ENCODE measurements at regions not wholly inside any gene's neighbourhood (a gene's known extent, or its start where the extent isn't known, plus 50 kb on each side); places are given as distances from the start of the nearest gene placed in this dataset.

DNA sequence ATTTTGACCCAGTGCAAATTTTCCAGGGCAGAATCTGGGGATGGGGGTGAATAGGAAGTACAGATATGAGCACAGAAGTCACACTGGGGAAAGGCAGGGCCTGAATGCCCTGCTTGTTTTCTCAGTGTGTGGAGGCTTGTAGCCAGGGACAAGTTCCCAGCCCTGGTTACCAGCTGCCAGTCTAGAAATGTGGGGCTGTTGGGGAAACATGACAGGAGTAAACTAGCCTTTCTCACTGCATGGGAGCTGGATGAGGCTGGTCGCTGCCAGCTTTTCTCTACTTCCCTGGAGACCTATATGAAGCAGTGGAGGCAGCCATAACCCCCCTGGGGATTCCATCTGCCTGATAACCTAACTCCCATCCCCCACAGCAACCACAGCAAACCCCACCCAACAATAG lies 2267.7 kb downstream of the PCDH9 start:
- 78 to 80% methylated on average over 1 of the region's 1 CpG for WGBS, 2 donors
- no peak for DNase-seq
- Histone ChIP-seq H3K9me3 (no peaks in the 10 kb centered on the region), H3K27me3 (no peaks in the 10 kb centered on the region), H3K27ac (no peak overlapping the region), H3K4me3 (replicated peaks in 1 of 3) (no peak overlapping the region), H3K4me1 (no peaks in the 10 kb centered on the region), H3K36me3 (no peaks in the 10 kb centered on the region)
- TF ChIP-seq POLR2A (IDR thresholded peaks at IDR 0.05) (no peak), CTCF (IDR thresholded peaks at IDR 0.05) (no peak)
- intact Hi-C loops (cut with DNase I): no loop called here

- no peak for DNase-seq
- Histone ChIP-seq H3K4me3 (replicated peaks in 1 of 3) (no peak overlapping the region), H3K27me3 (no peaks in the 10 kb centered on the region), H3K9me3 (no peaks in the 10 kb centered on the region), H3K27ac (no peak overlapping the region), H3K36me3 (no peaks in the 10 kb centered on the region), H3K4me1 (no peaks in the 10 kb centered on the region)
- no peak for TF ChIP-seq POLR2A (IDR thresholded peaks at IDR 0.05)
- intact Hi-C loops (cut with DNase I): no loop called here
- WGBS, 2 donors: 97 to 98% methylated on average over 15 of the region's 15 CpGs
Measured at GRCh38 chr13:64959276-64959675, 2270.9 kb downstream of the PCDH9 start.

DNA sequence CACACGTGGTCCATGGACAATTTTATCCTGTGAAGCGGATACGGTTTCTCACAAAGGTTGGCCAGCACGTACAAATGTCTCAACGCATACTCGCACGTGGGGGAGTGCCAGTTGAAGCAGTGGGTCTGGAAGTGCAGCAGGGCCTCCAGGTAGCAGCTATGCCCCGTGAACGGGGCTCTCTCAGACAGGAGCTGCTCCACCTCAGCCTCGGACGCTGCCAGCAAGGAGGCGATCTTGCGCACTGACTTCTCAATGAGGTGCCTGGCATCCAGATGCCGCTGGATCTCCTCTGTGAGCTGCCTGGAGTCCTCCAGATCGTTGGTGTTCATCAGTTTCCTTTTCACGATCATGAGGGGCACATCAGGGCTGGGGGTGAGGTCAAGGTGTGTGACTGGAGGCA lies 2272.0 kb downstream of the PCDH9 start:
- H3K27ac ChIP-seq: no peak overlapping the region
- DNase-seq: no peak
- 94 to 97% methylated on average over 8 to 16 of the region's 16 CpGs for WGBS, 2 donors
- no peaks in the 10 kb centered on the region for H3K36me3 ChIP-seq
- no peaks in the 10 kb centered on the region for H3K9me3 ChIP-seq
- no peaks in the 10 kb centered on the region for H3K4me1 ChIP-seq
- intact Hi-C loops (cut with DNase I): no loop called here
- H3K4me3 ChIP-seq (replicated peaks in 1 of 3): no peak overlapping the region
- no peak for TF ChIP-seq CTCF (IDR thresholded peaks at IDR 0.05)
- TF ChIP-seq POLR2A (IDR thresholded peaks at IDR 0.05): no peak
- no peaks in the 10 kb centered on the region for H3K27me3 ChIP-seq

GRCh38 chr13:64938660-64939059 lies 2291.5 kb downstream of the PCDH9 start:
- DNase-seq: no peak
- Histone ChIP-seq H3K27ac (no peak overlapping the region), H3K36me3 (no peaks in the 10 kb centered on the region), H3K9me3 (no peaks in the 10 kb centered on the region), H3K27me3 (no peaks in the 10 kb centered on the region), H3K4me3 (replicated peaks in 1 of 3) (no peak overlapping the region), H3K4me1 (no peaks in the 10 kb centered on the region)
- 92 to 94% methylated on average over 5 of the region's 5 CpGs for WGBS, 2 donors
- no peak for TF ChIP-seq CTCF (IDR thresholded peaks at IDR 0.05)
- TF ChIP-seq POLR2A (IDR thresholded peaks at IDR 0.05): no peak
- intact Hi-C loops (cut with DNase I): no loop called here

- no peaks in the 10 kb centered on the region for H3K4me1 ChIP-seq
- H3K36me3 ChIP-seq: no peaks in the 10 kb centered on the region
- H3K27me3 ChIP-seq: no peaks in the 10 kb centered on the region
- 89 to 97% methylated on average over 1 of the region's 1 CpG for WGBS, 2 donors
- H3K4me3 ChIP-seq (replicated peaks in 1 of 3): no peak overlapping the region
- H3K9me3 ChIP-seq: no peaks in the 10 kb centered on the region
- TF ChIP-seq POLR2A (IDR thresholded peaks at IDR 0.05): no peak
- TF ChIP-seq CTCF (IDR thresholded peaks at IDR 0.05): no peak
- intact Hi-C loops (cut with DNase I): no loop called here
- H3K27ac ChIP-seq: no peak overlapping the region
- no peak for DNase-seq
Measured at GRCh38 chr13:64937302-64937701, 2292.8 kb downstream of the PCDH9 start.

GRCh38 chr13:64936879-64937278 lies 2293.3 kb downstream of the PCDH9 start:
- no peak overlapping the region for H3K4me3 ChIP-seq (replicated peaks in 1 of 3)
- intact Hi-C loops (cut with DNase I): no loop called here
- H3K9me3 ChIP-seq: no peaks in the 10 kb centered on the region
- H3K36me3 ChIP-seq: no peaks in the 10 kb centered on the region
- TF ChIP-seq POLR2A (IDR thresholded peaks at IDR 0.05) (no peak), CTCF (IDR thresholded peaks at IDR 0.05) (no peak)
- no peak overlapping the region for H3K27ac ChIP-seq
- H3K4me1 ChIP-seq: no peaks in the 10 kb centered on the region
- no peaks in the 10 kb centered on the region for H3K27me3 ChIP-seq
- DNase-seq: no peak
- WGBS, 2 donors: 82 to 86% methylated on average over 2 of the region's 2 CpGs
